ENCODE measurements at regions not wholly inside any gene's neighbourhood (a gene's known extent, or its start where the extent isn't known, plus 50 kb on each side); places are given as distances from the start of the nearest gene placed in this dataset.

DNA sequence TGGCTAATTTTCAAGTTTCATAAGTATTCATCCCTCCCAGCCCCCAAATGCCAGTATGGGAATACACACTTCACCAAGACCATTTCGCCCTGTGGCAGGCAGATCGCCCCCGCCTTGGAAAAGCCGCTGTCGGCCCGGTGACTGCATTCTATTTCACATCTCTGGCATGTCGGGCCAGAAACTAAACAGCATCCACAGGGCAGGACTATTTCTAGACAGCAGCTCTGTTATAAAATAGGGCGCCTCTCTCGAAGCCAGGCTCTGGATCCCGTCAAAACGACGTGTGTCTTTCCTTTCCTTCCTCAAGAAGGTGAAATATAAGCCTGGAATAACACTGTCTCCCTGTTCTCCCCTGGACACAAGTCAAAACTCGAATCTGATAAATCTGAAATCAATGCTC, 56.8 kb downstream of the GSC start:
- Histone ChIP-seq H3K36me3 (ENCODE audit: insufficient read depth, low read length) (no peaks in the 10 kb centered on the region), H3K9me3 (ENCODE audit: low read length) (no peaks in the 10 kb centered on the region), H3K4me2 (ENCODE audit: low read length) (no peak overlapping the region), H3K27ac (ENCODE audit: low read length) (no peak overlapping the region), H3K9me2 (ENCODE audit: insufficient read depth, low read length) (no peaks in the 10 kb centered on the region), H3K79me2 (replicated peaks; ENCODE audit: insufficient read depth, low read length) (no peaks in the 10 kb centered on the region), H3K9ac (ENCODE audit: low read length) (no peak overlapping the region), H2AFZ (ENCODE audit: low read depth, low read length) (no peak overlapping the region), H4K20me1 (ENCODE audit: insufficient read depth) (no peaks in the 10 kb centered on the region), H3F3A (ENCODE audit: insufficient read depth, low read length, poor library complexity, severe bottlenecking) (no peaks in the 10 kb centered on the region), H3K4me3 (ENCODE audit: low read length) (no peak overlapping the region), H3K27me3 (ENCODE audit: insufficient read depth, low read depth, low read length) (no peaks in the 10 kb centered on the region)
- TF ChIP-seq CTCF (IDR thresholded peaks at IDR 0.05; ENCODE audit: poor library complexity, severe bottlenecking) = no peak
- no peak for TF ChIP-seq POLR2AphosphoS5 (IDR thresholded peaks at IDR 0.05)
- no peak for TF ChIP-seq MXI1 (conservative IDR thresholded peaks at IDR 0.05; ENCODE audit: poor library complexity, severe bottlenecking)
- no peak for TF ChIP-seq SMC3 (conservative IDR thresholded peaks at IDR 0.05; ENCODE audit: poor library complexity)
- TF ChIP-seq EZH2 (IDR thresholded peaks at IDR 0.05; ENCODE audit: borderline replicate concordance, insufficient read depth, low read length, poor library complexity, severe bottlenecking) = no peak
- no peak for TF ChIP-seq REST (IDR thresholded peaks at IDR 0.05; ENCODE audit: borderline replicate concordance)

GRCh38 chr14:94710731-94711130, 59.2 kb downstream of the GSC start:
- Histone ChIP-seq H3K9ac (ENCODE audit: low read length) (no peak overlapping the region), H3K4me3 (ENCODE audit: low read length) (no peak overlapping the region), H3K9me3 (ENCODE audit: low read length) (no peaks in the 10 kb centered on the region), H3K4me2 (ENCODE audit: low read length) (no peak overlapping the region), H3K27me3 (ENCODE audit: insufficient read depth, low read depth, low read length) (no peaks in the 10 kb centered on the region), H3K36me3 (ENCODE audit: insufficient read depth, low read length) (no peaks in the 10 kb centered on the region), H3K9me2 (ENCODE audit: insufficient read depth, low read length) (no peaks in the 10 kb centered on the region), H3K27ac (ENCODE audit: low read length) (no peak overlapping the region), H2AFZ (ENCODE audit: low read depth, low read length) (no peak overlapping the region), H4K20me1 (ENCODE audit: insufficient read depth) (no peaks in the 10 kb centered on the region), H3K79me2 (replicated peaks; ENCODE audit: insufficient read depth, low read length) (no peaks in the 10 kb centered on the region), H3F3A (ENCODE audit: insufficient read depth, low read length, poor library complexity, severe bottlenecking) (no peaks in the 10 kb centered on the region)
- no peak for TF ChIP-seq TAF1 (IDR thresholded peaks at IDR 0.05; ENCODE audit: low read depth)
- no peak for TF ChIP-seq REST (IDR thresholded peaks at IDR 0.05; ENCODE audit: borderline replicate concordance)
- TF ChIP-seq EZH2 (IDR thresholded peaks at IDR 0.05; ENCODE audit: borderline replicate concordance, insufficient read depth, low read length, poor library complexity, severe bottlenecking) = no peak
- TF ChIP-seq POLR2AphosphoS5 (IDR thresholded peaks at IDR 0.05) = no peak
- no peak for TF ChIP-seq EP300 (conservative IDR thresholded peaks at IDR 0.05; ENCODE audit: poor library complexity, severe bottlenecking)
- no peak for TF ChIP-seq CTCF (IDR thresholded peaks at IDR 0.05; ENCODE audit: poor library complexity, severe bottlenecking)
- no peak for TF ChIP-seq RAD21 (conservative IDR thresholded peaks at IDR 0.05)
- no peak for TF ChIP-seq SMC3 (conservative IDR thresholded peaks at IDR 0.05; ENCODE audit: poor library complexity)
- no peak for TF ChIP-seq MXI1 (conservative IDR thresholded peaks at IDR 0.05; ENCODE audit: poor library complexity, severe bottlenecking)

Data from neural cell (in vitro differentiated cells).